ENCODE measurements at regions not wholly inside any gene's neighbourhood (a gene's known extent, or its start where the extent isn't known, plus 50 kb on each side); places are given as distances from the start of the nearest gene placed in this dataset.
"Not testable (repeated sequence)": the region's sequence is repeated elsewhere in the genome, so short reads cannot be mapped to it uniquely, and the experiment has no call there.

DNA sequence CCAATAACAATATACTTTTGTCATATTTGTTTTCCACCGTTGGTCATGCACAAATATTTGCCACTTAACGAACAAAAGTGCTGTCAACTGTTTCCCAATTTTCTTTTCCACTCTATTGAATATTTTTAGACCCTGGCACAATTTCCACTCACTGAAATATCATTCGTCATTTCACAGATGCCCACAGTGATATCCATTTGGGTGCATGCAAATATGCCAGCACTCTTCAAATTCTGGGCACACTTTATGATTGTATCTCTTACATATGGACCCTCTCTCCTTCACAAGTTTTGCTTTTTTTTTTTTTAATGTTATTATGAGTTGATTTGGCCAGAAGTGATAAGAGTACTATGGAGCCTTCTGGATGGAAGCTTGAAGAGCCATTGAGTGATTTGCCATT lies 1557.3 kb upstream of the FLRT2 start:
- DNase-seq (ENCODE audit: low read depth, low spot score), result no peak

DNA sequence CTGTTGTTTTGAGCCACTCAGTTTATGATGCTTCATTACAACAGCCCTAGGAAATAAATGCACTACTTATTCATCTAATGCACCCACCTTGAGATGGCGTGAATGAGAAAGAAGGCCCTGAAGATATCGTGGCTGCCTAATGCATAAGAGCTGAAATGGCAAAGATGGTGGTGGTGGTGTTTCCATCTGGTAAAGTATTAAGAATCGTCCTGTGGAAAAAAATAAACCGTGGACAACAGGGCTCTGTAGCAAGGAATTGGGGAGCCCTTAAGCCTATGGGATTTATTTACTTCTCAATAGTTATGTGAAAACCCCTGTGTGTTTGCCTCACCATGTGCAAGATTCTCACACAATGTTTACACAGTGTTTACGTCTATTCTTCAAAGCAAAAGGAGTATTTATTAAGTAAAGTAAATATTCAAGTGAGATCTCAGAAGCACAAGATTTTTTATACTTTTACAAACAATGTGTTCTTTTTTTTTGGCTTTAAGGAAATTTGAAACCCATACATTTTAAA lies 1555.2 kb upstream of the FLRT2 start:
- no peak for DNase-seq (ENCODE audit: low read depth, low spot score)

DNA sequence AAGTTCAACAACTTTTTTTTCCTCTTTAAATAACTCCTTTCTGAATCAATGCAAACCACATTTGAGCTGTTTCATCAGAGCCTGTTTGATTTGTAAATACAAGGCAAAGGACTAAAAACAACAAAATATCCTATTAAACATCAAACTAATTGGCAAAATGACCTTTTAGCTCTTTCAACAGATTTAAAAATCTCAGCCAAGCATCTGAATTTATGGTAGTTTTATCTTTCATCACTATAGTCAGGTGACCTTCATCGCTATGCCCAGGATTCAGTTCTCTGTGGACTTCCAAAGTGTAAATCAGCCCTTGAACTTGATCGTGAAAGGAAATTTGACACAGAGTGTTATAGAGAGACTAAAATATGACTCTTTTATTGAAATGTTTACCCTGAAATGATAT lies 1554.5 kb upstream of the FLRT2 start:
- no peak for DNase-seq (ENCODE audit: low read depth, low spot score)

DNA sequence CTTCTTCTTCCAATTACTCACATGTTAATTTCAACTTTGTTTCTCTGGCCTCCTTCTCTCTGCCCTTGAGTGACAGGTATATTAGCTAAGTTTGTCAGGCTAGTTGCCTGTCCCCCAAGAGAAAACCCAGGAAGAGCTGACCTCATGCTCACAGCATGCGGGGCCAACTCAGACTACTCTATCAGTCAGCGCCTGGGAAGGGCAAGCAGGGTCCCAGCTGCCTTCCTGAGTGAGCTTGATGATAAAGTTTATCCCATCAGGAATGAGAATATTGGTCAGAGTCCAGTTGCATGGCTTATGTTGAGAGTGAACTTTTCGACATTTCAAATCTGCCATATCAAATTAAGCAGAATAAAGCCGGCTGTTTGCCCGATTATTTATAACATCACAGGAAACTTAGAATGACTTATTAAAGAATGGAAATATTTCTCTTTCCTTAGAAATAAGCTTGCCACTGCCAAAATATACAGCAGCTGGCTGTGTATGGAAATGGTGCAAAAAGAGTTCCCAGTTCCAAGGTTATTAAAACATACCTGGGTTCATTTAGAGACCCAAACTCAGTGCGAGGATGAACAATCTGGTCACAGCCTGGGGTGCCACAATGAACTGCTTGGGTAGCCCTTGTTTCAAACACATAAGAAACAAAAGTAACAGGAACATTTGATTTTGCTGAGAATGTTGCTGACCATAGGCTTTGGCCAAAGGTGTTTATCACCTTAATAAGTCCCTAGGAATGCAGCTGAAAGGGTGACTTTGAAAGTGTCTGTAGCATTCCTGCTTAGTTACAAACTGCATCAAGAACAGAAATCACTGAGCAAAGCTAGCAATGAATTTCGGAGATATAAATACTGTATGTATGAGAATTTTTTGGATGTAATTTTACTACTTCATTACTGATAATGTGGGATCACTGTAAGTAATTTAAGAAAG lies 1553.8 kb upstream of the FLRT2 start:
- DNase-seq (ENCODE audit: low read depth, low spot score), result no peak

DNA sequence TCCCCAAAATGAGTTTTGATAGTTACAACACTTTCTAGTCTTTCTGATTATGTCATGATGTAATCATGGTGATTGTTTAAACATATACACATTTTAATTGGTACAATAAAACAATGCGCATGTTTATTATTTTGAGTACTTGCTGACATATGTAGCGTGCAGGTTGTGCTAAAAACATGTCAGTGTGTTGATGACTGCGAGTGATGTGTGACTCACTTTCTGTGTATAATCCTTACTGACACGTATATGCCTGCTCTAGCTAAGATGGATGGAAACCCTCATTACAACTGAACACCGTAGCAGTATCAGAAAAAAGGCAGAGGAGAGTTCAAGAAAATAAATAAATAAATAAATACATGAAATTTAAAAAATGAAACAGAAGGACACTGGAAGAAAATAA lies 1552.4 kb upstream of the FLRT2 start:
- DNase-seq (ENCODE audit: low read depth, low spot score), result no peak

DNA sequence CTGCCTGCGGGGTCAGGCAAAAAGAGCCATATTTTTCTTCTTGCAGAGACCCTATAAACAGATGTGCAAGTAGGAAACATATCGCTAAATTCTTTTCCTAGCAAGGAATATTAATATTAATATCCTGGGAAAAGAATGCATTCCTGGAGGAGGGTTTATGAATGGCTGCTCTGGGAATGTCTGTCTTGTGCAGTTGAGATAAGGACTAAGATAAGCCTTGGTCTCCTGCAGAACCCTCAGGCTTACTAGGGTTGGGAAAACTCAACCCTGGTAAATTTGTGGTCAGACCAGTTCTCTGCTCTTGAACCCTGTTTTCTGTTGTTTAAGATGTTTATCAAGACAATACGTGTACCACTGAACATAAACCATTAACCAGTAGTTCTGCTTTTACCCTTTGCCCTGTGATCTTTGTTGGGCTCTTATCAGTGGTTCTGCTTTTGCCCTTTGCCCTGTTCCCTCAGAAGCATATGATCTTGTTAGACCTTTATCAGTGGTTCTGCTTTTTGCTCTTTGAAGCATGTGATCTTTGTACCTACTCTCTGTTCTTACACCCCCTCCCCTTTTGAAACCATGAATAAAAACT lies 1548.2 kb upstream of the FLRT2 start:
- not testable (repeated sequence) for DNase-seq (ENCODE audit: low read depth, low spot score)

DNA sequence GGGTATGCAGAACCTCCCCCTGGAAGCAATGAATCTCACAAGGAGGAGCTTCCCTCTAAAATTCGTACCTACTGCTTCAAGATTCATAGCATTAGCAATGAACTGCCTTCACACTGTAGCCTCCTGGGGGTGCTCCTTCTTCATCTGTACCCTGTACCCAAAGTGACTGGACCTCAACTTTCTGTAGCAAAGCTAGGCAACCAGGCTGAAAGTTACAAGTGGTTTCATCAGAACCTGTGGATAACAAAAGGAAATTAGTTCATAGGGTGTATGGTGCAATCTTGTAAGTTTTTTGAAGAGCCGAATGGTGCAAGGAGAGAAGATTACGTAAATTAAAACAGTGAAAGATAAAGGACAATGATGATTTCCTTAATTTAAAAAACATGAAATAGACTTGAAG lies 1541.7 kb upstream of the FLRT2 start:
- no peak for DNase-seq (ENCODE audit: low read depth, low spot score)

DNA sequence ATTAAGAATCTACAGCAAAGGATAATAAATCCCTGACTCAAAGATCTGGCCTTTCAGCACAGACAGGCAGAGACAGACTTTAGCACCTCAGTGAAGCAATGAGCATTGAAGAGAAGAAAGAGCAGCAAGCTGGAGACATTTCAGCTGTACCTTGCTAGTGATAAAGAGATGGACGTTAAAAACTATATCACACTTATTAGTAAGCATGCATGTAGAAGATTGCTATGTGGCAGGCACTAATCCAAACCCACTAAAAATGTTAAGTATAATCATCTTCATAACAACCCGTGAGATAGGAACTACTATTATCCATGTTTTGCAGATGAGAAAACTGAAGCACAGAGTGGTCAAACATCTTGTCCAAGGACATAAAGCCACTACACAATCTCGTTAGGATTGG lies 1538.3 kb upstream of the FLRT2 start:
- no peak for DNase-seq (ENCODE audit: low read depth, low spot score)

DNA sequence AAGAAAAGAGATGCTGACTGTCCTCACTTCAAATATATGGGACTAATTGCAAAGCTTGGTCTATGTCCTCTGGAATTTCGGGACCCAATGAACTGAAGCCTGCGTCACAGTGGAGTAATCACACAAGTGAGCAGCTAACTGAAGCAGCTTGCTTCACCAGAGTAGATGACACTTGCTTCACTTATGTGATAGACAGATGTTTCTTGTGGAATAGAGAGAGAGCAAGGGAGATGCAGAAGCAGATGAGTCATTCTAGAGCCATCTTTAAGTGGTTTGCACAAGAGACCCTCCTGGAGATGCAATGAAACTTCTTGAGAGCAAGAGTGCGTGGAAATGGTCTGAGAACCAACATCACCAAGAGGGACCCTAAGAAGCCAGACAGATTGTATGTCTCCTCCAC lies 1537.1 kb upstream of the FLRT2 start:
- no peak for DNase-seq (ENCODE audit: low read depth, low spot score)

DNA sequence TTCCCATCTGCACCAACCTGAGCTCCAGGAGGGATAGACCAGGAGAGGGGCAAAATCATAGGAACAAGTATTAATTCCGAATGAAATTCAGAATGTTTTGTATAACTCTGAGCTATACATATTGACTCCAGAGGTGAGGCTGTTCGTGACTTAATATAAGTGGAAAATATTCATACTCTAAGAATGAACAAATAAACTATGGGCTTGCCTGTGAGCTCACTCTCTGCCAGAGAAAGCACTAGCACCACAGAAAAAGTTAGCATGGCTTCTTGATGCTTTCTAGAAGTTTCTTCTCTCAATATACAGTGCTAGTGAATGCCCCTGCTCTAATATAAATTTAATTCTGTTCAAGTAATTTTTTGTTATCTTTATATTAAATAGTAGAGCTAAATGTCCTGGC lies 1536.4 kb upstream of the FLRT2 start:
- DNase-seq (ENCODE audit: low read depth, low spot score), result no peak

DNA sequence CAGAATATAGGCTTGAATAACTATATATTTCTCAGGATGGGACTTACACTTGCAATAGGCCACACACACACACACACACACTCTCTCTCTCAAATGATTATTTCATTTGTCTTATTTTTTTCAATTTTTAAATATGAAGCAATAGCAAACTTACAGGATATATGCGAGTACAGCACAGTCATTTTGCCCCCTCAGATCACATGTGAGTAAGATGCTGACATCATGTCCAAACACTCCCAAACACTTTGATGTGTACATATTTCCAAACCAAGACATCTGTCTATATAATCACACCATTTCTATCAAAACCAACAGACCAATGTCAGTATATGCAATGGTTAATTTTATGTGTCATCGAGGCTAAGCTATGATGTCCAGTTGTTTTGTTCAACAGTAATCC lies 1535.9 kb upstream of the FLRT2 start:
- DNase-seq (ENCODE audit: low read depth, low spot score), result no peak

DNA sequence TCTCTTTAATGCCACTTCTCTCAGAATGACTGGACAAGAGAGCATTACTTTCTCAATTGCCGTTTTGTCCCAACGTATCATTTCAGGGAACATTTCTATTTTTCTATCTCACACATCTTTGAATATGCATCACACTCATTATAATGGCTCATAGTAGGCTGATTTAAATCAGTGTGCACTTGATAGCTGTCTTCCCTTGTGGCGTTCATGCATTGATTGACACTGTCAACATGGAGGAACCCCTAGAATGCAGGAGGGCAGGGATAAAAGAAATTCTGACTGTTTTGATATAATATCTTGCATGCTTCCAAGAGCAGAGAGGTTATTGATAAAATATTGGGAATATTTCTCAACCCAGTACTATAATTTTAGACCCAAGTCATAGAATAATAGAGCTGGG lies 1528.9 kb upstream of the FLRT2 start:
- no peak for DNase-seq (ENCODE audit: low read depth, low spot score)

DNA sequence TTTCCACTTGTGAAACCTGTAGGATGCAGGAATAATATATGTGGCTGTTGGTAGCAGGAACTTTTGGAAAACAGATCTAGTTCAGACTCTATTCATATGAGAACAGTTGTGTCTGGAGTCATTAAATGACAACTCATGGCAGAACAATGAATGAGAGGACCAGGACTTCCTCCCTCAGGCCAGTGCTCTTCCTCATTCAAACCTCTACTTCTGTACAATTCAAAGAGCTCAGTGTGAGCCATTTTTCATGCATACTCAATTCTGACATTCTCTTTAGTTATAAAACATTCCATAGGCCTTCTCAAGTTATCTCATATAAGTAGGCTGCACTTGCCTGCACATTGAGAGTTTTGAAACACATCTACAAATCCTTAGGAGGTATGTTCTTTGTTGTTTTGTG lies 1526.6 kb upstream of the FLRT2 start:
- DNase-seq (ENCODE audit: low read depth, low spot score), result no peak

DNA sequence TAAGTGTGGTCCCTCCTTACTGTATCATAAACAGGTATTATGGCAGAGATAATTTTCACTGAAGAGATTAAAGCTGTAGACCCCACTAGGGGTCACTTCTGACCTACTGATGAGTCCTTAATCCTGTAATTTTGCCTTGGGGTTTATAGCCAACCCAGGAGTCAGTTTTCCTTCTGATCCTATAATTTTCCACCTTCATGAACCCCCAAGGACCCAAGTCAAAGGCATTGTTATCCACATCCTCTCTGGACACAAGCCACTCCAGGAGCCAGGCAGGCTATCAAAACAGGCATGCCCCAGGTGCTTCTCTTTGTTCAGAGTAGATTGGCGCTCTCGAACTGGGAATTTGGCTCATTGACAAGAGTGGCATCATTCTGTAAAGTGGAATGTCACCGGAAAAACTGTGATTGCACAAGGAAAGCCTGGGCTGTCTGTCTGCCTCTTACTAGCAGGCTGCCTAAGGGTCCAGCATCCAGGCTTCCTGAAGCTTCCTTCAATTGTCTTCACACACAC lies 1523.2 kb upstream of the FLRT2 start:
- DNase-seq (ENCODE audit: low read depth, low spot score), result no peak

DNA sequence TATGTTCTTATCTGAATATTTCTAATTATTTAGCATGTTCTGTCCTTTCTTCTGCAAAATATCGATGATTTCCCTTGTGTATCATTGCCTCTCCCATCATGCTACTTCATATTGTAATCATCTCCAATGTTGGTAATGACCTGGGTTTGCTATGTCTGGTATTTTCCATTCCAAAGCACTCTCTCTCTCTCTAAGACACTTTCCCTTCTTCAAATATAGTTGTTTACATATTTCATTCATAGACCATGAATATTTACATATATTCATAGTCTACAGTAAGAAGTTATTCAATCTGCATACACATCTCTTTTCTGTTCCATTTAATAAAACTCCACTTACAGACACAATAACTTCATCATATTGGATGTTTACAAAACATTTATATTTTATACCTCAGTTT lies 1516.5 kb upstream of the FLRT2 start:
- DNase-seq (ENCODE audit: low read depth, low spot score), result no peak

DNA sequence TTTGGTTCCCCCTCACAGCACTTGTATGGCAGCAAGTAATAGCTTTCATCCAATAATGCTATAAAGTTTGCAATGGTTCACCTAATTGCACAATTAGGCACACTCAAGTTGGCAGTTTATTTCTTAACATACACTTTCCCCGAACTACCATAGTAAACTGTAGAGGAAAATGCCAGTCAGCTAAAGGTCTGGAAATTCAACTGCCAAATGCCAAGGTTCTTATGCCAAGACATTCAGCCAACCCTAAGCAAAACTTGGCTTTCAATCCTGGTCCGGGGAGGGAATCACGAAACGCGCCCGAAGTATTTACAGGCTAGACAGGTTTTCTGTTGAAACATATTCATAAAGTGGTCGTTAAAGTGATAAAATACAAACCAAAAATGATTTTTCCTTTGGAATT lies 1512.4 kb upstream of the FLRT2 start:
- no peak for DNase-seq (ENCODE audit: low read depth, low spot score)

DNA sequence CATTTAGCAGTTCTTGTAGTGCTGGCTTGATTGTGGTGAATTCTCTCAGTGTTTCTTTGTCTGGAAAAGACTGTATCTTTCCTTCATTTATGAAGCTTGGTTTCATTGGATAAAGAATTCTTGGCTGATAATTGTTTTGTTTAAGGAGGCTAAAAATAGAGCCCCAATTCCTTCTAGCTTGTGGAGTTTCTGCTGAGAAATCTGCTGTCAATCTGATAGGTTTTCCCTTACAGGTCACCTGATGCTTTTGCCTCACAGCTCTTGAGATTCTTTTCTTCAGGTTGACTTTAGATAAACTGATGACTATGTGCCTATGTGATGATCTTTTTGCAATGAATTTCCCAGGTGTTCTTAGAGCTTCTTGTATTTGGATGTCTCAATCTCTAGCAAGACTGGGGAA lies 1508.5 kb upstream of the FLRT2 start:
- DNase-seq (ENCODE audit: low read depth, low spot score), result no peak

DNA sequence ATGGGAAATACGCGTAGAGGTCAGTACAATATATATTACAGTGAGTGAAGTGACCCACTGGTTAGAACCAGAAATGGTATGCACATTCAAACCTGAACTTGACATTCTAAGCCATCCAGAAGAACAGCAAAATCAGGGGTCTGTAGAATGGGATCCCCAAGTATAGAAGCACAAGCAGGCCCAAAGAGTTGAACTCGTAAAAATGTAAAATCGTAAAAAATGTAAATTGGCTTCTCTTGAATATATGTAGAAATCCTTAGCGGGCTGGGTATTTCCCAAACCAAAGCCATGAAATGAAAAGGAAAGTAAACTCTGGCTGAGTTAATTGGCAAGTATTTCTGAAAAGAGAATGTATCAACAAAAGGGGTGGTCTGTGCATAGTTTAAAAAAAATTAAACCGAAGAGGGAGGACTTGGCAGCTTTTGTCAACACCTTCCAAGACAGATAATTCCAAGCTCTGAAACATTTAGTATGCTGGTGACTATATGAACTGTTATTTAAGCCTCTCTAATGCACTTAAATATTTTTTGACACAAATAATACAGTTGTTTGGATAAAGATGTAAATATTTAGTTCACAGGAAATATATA lies 1505.6 kb upstream of the FLRT2 start:
- DNase-seq (ENCODE audit: low read depth, low spot score), result no peak

DNA sequence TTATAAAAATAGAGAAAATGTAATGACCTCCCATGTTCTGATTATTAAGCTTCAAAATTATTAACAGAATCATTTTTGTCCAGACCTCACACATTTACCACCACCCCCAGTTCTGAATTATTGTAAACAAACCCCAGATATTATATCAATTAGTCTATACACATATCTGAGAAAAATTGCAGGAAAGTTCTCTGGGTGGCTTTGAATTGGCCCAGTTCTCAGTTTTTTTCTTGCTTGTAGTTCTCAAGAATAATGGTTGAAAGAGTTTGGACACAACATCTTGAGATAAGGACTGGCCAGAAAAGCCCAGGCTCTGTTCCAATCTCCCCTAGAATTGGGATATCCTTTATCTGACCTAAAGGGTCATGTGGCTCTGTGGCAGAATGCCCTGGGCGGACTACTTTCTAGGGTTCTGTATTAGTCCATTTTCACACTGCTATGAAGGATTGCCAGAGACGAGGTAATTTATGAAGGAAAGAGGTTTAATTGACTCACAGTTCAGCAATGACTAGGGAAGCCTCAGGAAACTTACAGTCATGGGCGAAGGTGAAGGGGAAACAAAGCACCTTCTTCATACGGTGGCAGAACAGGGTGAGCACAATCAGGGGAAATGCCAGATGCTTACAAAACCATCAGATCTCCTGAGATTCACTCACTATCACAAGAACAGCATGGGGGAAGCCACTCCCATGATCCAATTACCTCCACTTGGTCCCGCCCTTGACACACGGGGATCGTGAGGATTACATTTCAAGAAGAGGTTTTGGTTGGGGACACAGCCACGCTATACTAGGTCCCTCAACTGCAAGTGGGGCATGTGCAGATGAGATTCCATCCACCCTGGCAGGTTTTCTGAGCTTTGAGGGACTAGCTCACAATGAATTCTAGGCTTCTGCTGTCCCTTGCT lies 1504.6 kb upstream of the FLRT2 start:
- no peak for DNase-seq (ENCODE audit: low read depth, low spot score)

DNA sequence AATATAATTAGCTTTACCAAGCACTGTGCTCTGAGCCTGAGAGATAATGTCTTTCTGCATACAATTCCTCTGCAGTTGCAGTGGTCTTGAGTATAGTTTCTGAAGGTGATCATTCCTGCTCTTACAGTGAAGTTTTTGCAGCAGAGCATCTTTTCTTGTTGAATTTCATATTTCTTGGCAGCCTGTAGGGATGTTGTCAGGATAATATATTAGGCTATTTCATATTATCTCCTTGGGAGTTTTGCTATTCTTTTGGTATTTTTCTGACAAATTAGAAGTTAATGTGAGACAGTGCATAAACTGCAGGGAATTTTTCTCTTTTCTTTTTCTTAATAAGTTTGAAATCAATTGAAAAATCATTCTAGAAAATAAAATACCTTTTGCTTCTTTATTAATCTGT lies 1502.6 kb upstream of the FLRT2 start:
- no peak for DNase-seq (ENCODE audit: low read depth, low spot score)

DNA sequence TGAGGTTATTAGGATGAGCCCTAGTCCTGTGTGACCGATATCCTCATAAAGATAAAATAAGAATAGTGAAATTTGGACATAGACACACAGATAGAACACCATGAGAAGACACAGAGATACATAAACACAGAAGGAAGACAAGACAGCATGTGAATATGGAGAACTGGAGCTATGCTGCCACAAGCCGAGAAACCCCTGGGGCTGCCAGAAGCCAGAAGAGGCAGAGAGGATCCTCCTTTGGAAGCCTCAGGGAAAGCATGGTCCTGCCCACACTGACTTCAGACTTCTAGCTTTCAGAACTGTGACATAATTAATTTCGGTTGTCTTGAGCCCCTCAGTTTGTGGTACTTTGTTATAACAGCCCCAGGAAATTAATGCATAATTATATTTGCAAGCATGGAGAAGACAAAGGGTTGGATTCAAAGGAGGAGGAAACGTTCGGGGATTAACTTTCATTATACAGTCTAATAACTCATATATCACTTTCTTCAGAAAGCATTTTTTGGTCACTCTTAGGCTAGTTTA lies 1501.8 kb upstream of the FLRT2 start:
- no peak for DNase-seq (ENCODE audit: low read depth, low spot score)

All from brain pericyte (primary cell).